IMR-90 (cell line): ENCODE measurements at regions not wholly inside any gene's neighbourhood (a gene's known extent, or its start where the extent isn't known, plus 50 kb on each side); places are given as distances from the start of the nearest gene placed in this dataset.

Experiments
- ATAC-seq: fragments of 200-7000 bp; cut with Tn5 transposase; 2 replicates; pipeline ENCODE4 v1.9.1; 2020; ENCODE audit warnings: low read depth, mild to moderate bottlenecking, moderate library complexity
- BruUV-seq: library from RNA; stranded (reverse); fragments of 400-500 nt; replicated peaks from 2 replicates; lab custom pipeline; 2021; lab: Mats Ljungman, UMichigan
- CTCF ChIA-PET: fragments of 300-600 bp; formaldehyde crosslinking; extraction: SDS; loops from one replicate; lab custom pipeline; 2021; ENCODE audit warnings: antibody characterized with exemption; lab: Yijun Ruan, JAX
- POLR2A ChIA-PET: fragments of 300-600 bp; sonication (Branson Sonifier 250); formaldehyde crosslinking; loops from one replicate; lab custom pipeline; 2022; ENCODE audit warnings: antibody characterized with exemption; ENCODE audit not compliant: unreplicated experiment; lab: Charles Lee
- DNase-seq: peaks from one replicate; pipeline ENCODE4 v3.0.0; 2013
- H2AFZ ChIP-seq: replicated peaks from 2 replicates; pipeline ENCODE3; 2013; ENCODE audit warnings: low read length, mild to moderate bottlenecking; ENCODE audit not compliant: poor library complexity
- H2AK5ac ChIP-seq: 2 replicates; pipeline ENCODE4 v1.6.1; 2013; ENCODE audit warnings: low read depth, low read length, inconsistent platforms
- H2AK9ac ChIP-seq: replicated peaks from 2 replicates; pipeline ENCODE3; 2013; ENCODE audit warnings: mild to moderate bottlenecking, low read depth, low read length, moderate library complexity; ENCODE audit not compliant: poor library complexity
- H2BK120ac ChIP-seq: 2 replicates; pipeline ENCODE4 v1.6.1; 2013; ENCODE audit warnings: low read depth, low read length, inconsistent platforms
- H2BK15ac ChIP-seq: 3 replicates; pipeline ENCODE4 v1.6.1; 2013; ENCODE audit warnings: low read depth, low read length, inconsistent platforms
- H2BK20ac ChIP-seq: 2 replicates; pipeline ENCODE4 v1.6.1; 2013; ENCODE audit warnings: low read depth, mild to moderate bottlenecking, inconsistent platforms, low read length, moderate library complexity
- H2BK5ac ChIP-seq: 2 replicates; pipeline ENCODE4 v1.6.1; 2013; ENCODE audit warnings: mild to moderate bottlenecking, low read depth, low read length, inconsistent platforms; ENCODE audit not compliant: poor library complexity, severe bottlenecking
- H3K14ac ChIP-seq: replicated peaks from 2 replicates; pipeline ENCODE4 v1.6.1; 2013; ENCODE audit warnings: low read depth, low read length, inconsistent platforms
- H3K18ac ChIP-seq: 2 replicates; pipeline ENCODE4 v1.6.1; 2013; ENCODE audit warnings: low read depth, low read length, control low read depth
- H3K23ac ChIP-seq: 2 replicates; pipeline ENCODE4 v1.6.1; 2013; ENCODE audit warnings: low read depth, low read length, inconsistent platforms
- H3K27ac ChIP-seq: 2 replicates; pipeline ENCODE4 v1.5.1; 2013; ENCODE audit warnings: mild to moderate bottlenecking, control low read depth, low read length; ENCODE audit not compliant: insufficient read depth
- H3K27me3 ChIP-seq: 2 replicates; pipeline ENCODE4 v1.6.1; 2013; ENCODE audit warnings: low read length; ENCODE audit not compliant: control insufficient read depth, insufficient read depth
- H3K36me3 ChIP-seq: 2 replicates; pipeline ENCODE4 v1.6.1; 2013; ENCODE audit warnings: low read length, mixed read lengths; ENCODE audit not compliant: control insufficient read depth, insufficient read depth
- H3K4ac ChIP-seq: 2 replicates; pipeline ENCODE4 v1.6.1; 2013; ENCODE audit warnings: low read depth, low read length, inconsistent platforms
- H3K4me1 ChIP-seq: 2 replicates; pipeline ENCODE4 v1.6.1; 2013; ENCODE audit warnings: low read length, mixed read lengths; ENCODE audit not compliant: control insufficient read depth, insufficient read depth
- H3K4me2 ChIP-seq: 2 replicates; pipeline ENCODE4 v1.6.1; 2013; ENCODE audit warnings: low read depth, mild to moderate bottlenecking, control low read depth, low read length, moderate library complexity
- H3K4me3 ChIP-seq: 2 replicates; pipeline ENCODE4 v1.5.1; 2013; ENCODE audit warnings: low read depth, mild to moderate bottlenecking, control low read depth, low read length, moderate library complexity; ENCODE audit not compliant: insufficient read depth
- H3K56ac ChIP-seq: 2 replicates; pipeline ENCODE4 v1.6.1; 2013; ENCODE audit warnings: low read length, inconsistent platforms; ENCODE audit not compliant: insufficient read depth; ENCODE audit errors: extremely low read depth
- H3K79me1 ChIP-seq, 2 experiments: 2 replicates each; pipeline ENCODE4 v1.6.1; 2013; ENCODE audit warnings: low read length in 2 of 2, inconsistent platforms in 1 of 2, low read depth in 1 of 2
- H3K9ac ChIP-seq: 2 replicates; pipeline ENCODE4 v1.6.1; 2013; ENCODE audit warnings: low read depth, low read length, control low read depth
- H3K9me1 ChIP-seq: 2 replicates; pipeline ENCODE4 v1.6.1; 2013; ENCODE audit warnings: low read length, inconsistent platforms; ENCODE audit not compliant: insufficient read depth
- H3K9me3 ChIP-seq: 2 replicates; pipeline ENCODE4 v1.6.1; 2013; ENCODE audit warnings: low read length; ENCODE audit not compliant: control insufficient read depth, insufficient read depth
- H4K20me1 ChIP-seq: 2 replicates; pipeline ENCODE4 v1.6.1; 2013; ENCODE audit warnings: low read length, inconsistent platforms; ENCODE audit not compliant: insufficient read depth
- H4K5ac ChIP-seq: 2 replicates; pipeline ENCODE4 v1.6.1; 2013; ENCODE audit warnings: mild to moderate bottlenecking, low read depth, low read length, control low read depth
- H4K8ac ChIP-seq, 2 experiments: 2 replicates each; pipeline ENCODE4 v1.6.1; 2013; ENCODE audit warnings: low read depth in 2 of 2, low read length in 2 of 2, control low read depth in 1 of 2, inconsistent platforms in 1 of 2
- H4K91ac ChIP-seq: 2 replicates; pipeline ENCODE4 v1.6.1; 2013; ENCODE audit warnings: low read depth, low read length, inconsistent platforms; ENCODE audit not compliant: insufficient read depth
- CEBPB ChIP-seq: IDR thresholded peaks from 2 replicates; pipeline ENCODE4 v1.6.1; 2012; ENCODE audit warnings: low read depth, low read length, improper control_type of control experiment
- FOS ChIP-seq: fragments of 150-350 bp; IDR thresholded peaks from 2 replicates; pipeline ENCODE4 v1.6.1; 2016; ENCODE audit warnings: low read depth, low read length
- MXI1 ChIP-seq: IDR thresholded peaks from 2 replicates; pipeline ENCODE4 v1.6.1; 2012; ENCODE audit warnings: low read depth, mild to moderate bottlenecking, low read length, moderate library complexity, borderline replicate concordance
- NFE2L2 ChIP-seq: fragments of 150-350 bp; IDR thresholded peaks from 2 replicates; pipeline ENCODE4 v1.6.1; 2016; ENCODE audit warnings: low read depth, mild to moderate bottlenecking, low read length
- POLR2A ChIP-seq: IDR thresholded peaks from 2 replicates; pipeline ENCODE4 v1.6.1; 2012; ENCODE audit warnings: mild to moderate bottlenecking, low read depth, low read length
- RAD21 ChIP-seq: IDR thresholded peaks from 2 replicates; pipeline ENCODE4 v1.6.1; 2012; ENCODE audit warnings: low read length, improper control_type of control experiment
- RCOR1 ChIP-seq: IDR thresholded peaks from 2 replicates; pipeline ENCODE4 v1.6.1; 2012; ENCODE audit warnings: mild to moderate bottlenecking, low read length, improper control_type of control experiment; ENCODE audit not compliant: insufficient replicate concordance
- SMC3 ChIP-seq: fragments of 150-350 bp; IDR thresholded peaks from 2 replicates; pipeline ENCODE4 v1.6.1; 2016; ENCODE audit warnings: low read depth, mild to moderate bottlenecking, antibody characterized with exemption, low read length, moderate library complexity
- WGBS, 2 experiments: methylation state at CpG; one replicate each; pipeline versions ENCODE4 v1.1.5 to v1.1.7; 2013; ENCODE audit warnings: missing lambda C conversion rate in 2 of 2; ENCODE audit not compliant: insufficient read length in 1 of 2; ENCODE audit errors: extremely low coverage in 2 of 2; 5-methylcytosine and 5-hydroxymethylcytosine counted together
- dilution Hi-C: fragments of 300-500 bp; cut with HindIII; formaldehyde crosslinking; loops from one replicate; pipeline ENCODE4 v1.14.3; 2018; ENCODE audit warnings: low sequenced_read_pairs; ENCODE audit not compliant: unreplicated experiment
- in situ Hi-C: fragments of 300-500 bp; cut with MboI; formaldehyde crosslinking; loops from 3 replicates; pipeline ENCODE4 v1.14.3; 2019; ENCODE audit warnings: low sequenced_read_pairs, inconsistent platforms, mixed read lengths
- intact Hi-C: fragments of 100-400 bp; cut with micrococcal nuclease; formaldehyde crosslinking; loops from 2 replicates; pipeline ENCODE4 v1.10.0; 2022
- TF ChIP-seq, protein P1 (sequence below): fragments of 150-350 bp; IDR thresholded peaks from 2 replicates; pipeline ENCODE4 v1.6.1; 2016; ENCODE audit warnings: low read depth, mild to moderate bottlenecking, low read length, moderate library complexity, borderline replicate concordance
- TF ChIP-seq, protein P2 (sequence below): fragments of 150-350 bp; IDR thresholded peaks from 2 replicates; pipeline ENCODE4 v1.6.1; 2017; ENCODE audit warnings: mild to moderate bottlenecking, antibody characterized with exemption, low read length, low read depth

DNA sequence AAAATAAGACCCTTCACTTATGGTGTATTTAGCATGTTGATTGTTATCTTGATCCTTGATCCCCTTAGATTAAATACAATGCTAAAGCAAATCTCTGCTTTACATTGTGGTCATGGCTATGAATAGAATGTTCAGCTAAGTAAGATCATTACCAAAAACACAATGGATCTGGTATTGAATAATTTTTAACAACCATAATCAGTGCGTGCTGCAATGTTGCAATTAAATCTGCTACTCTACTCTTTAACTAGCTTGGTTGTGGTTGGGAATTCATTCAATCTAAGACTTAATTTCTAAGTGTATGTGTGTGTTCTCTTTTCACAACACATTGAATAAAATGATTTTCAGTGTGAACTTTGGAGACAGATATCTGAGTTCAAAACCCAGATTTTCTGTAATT, 442.5 kb upstream of the ZNF804A start:
- in situ Hi-C loops (no loop called here), intact Hi-C loops (no loop called here), dilution Hi-C loops (no loop called here)
- Histone ChIP-seq H3K23ac (no peak overlapping the region), H2BK5ac (no peak overlapping the region), H3K4me3 (no peak overlapping the region), H3K56ac (no peak overlapping the region), H3K9ac (no peak overlapping the region), H3K36me3 (no peaks in the 10 kb centered on the region), H3K14ac (no peak overlapping the region), H3K27me3 (no peaks in the 10 kb centered on the region), H2BK20ac (no peak overlapping the region), H3K18ac (no peak overlapping the region), H2BK120ac (no peak overlapping the region), H2AK5ac (no peak overlapping the region), H3K79me1 (no peaks in the 10 kb centered on the region), H3K4me2 (no peak overlapping the region), H3K9me1 (no peaks in the 10 kb centered on the region), H2AK9ac (no peak overlapping the region), H3K4me1 (no peaks in the 10 kb centered on the region), H3K27ac (no peak overlapping the region), H3K9me3 (peaks cover 2% of the 10 kb centered on the region; the same call in 1 of the 2 replicates), H4K5ac (no peak overlapping the region), H3K4ac (no peak overlapping the region), H2AFZ (no peak overlapping the region), H4K20me1 (no peaks in the 10 kb centered on the region), H2BK15ac (no peak overlapping the region), H4K8ac (no peak overlapping the region), H4K91ac (no peak overlapping the region)
- WGBS, 2 experiments = no CpG with 5 or more reads among the region's 1 CpG
- ATAC-seq = no peak
- no TSS peak for BruUV-seq
- TF ChIP-seq SMC3 (no peak), RAD21 (no peak), POLR2A (no peak), RCOR1 (no peak), NFE2L2 (no peak), FOS (no peak), MXI1 (no peak), CEBPB (no peak)
- TF ChIP-seq, protein P1, sequence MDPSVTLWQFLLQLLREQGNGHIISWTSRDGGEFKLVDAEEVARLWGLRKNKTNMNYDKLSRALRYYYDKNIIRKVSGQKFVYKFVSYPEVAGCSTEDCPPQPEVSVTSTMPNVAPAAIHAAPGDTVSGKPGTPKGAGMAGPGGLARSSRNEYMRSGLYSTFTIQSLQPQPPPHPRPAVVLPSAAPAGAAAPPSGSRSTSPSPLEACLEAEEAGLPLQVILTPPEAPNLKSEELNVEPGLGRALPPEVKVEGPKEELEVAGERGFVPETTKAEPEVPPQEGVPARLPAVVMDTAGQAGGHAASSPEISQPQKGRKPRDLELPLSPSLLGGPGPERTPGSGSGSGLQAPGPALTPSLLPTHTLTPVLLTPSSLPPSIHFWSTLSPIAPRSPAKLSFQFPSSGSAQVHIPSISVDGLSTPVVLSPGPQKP = no peak
- TF ChIP-seq, protein P2, sequence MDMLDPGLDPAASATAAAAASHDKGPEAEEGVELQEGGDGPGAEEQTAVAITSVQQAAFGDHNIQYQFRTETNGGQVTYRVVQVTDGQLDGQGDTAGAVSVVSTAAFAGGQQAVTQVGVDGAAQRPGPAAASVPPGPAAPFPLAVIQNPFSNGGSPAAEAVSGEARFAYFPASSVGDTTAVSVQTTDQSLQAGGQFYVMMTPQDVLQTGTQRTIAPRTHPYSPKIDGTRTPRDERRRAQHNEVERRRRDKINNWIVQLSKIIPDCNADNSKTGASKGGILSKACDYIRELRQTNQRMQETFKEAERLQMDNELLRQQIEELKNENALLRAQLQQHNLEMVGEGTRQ = no peak
- ChIA-PET CTCF (no interaction called here), POLR2A (no interaction called here)
- DNase-seq = no peak
